H1 (cell line): ENCODE measurements at regions not wholly inside any gene's neighbourhood (a gene's known extent, or its start where the extent isn't known, plus 50 kb on each side); places are given as distances from the start of the nearest gene placed in this dataset.

Experiments used
- CHD2 ChIP-seq: IDR thresholded peaks from 2 replicates; pipeline ENCODE4 v1.6.1; 2012; ENCODE audit warnings: low read length, improper control_type of control experiment
- EP300 ChIP-seq, 2 experiments: IDR thresholded peaks; 1 replicate in 1 of 2; 2 replicates in 1 of 2; pipeline ENCODE4 v1.6.1; 2011 to 2012; ENCODE audit warnings: low read depth in 2 of 2, low read length in 2 of 2, mild to moderate bottlenecking in 2 of 2, borderline replicate concordance in 1 of 2, inconsistent platforms in 1 of 2, moderate library complexity in 1 of 2
- GABPA ChIP-seq: IDR thresholded peaks from 2 replicates; pipeline ENCODE4 v1.6.1; 2011; ENCODE audit warnings: mild to moderate bottlenecking, low read length, moderate library complexity, borderline replicate concordance; ENCODE audit not compliant: insufficient read depth
- GTF2F1 ChIP-seq: IDR thresholded peaks from 2 replicates; pipeline ENCODE4 v1.6.1; 2012; ENCODE audit warnings: low read depth, low read length, improper control_type of control experiment, borderline replicate concordance
- RXRA ChIP-seq: IDR thresholded peaks from 2 replicates; pipeline ENCODE4 v1.6.1; 2011; ENCODE audit warnings: low read depth, mild to moderate bottlenecking, low read length, moderate library complexity; ENCODE audit not compliant: insufficient read depth
- SP2 ChIP-seq: IDR thresholded peaks from 2 replicates; pipeline ENCODE4 v1.6.1; 2012; ENCODE audit warnings: mild to moderate bottlenecking, low read length, inconsistent platforms
- TCF12 ChIP-seq: IDR thresholded peaks from 2 replicates; pipeline ENCODE4 v1.6.1; 2011; ENCODE audit warnings: low read depth, mild to moderate bottlenecking, low read length
- TF ChIP-seq, protein P1 (sequence below): fragments of 300-600 bp; sonication (generic); IDR thresholded peaks from 2 replicates; pipeline ENCODE4 v1.7.1; 2012; ENCODE audit warnings: low read length, moderate library complexity, mild to moderate bottlenecking, inconsistent platforms; ENCODE audit not compliant: insufficient replicate concordance

DNA sequence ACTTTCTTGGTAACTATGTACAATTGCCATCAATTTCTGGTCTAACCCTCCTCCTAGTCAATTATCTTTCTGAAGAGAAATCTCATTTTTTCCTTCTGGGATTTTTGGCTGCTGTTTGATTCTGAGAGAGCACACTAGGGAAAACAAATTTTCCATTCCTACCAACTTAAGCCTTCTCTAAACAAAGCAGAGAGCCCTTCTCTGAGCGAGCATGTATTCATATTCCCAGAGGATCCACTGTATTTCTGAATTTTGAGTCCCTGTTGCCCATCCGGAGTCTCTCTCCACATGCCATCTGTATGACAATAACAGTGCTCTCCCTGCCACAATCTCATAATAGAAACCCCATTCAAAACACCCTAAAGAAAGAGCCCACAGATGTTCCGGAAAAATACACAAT lies 78.5 kb downstream of the MAIP1 start (continued):
- TF ChIP-seq, protein P1, sequence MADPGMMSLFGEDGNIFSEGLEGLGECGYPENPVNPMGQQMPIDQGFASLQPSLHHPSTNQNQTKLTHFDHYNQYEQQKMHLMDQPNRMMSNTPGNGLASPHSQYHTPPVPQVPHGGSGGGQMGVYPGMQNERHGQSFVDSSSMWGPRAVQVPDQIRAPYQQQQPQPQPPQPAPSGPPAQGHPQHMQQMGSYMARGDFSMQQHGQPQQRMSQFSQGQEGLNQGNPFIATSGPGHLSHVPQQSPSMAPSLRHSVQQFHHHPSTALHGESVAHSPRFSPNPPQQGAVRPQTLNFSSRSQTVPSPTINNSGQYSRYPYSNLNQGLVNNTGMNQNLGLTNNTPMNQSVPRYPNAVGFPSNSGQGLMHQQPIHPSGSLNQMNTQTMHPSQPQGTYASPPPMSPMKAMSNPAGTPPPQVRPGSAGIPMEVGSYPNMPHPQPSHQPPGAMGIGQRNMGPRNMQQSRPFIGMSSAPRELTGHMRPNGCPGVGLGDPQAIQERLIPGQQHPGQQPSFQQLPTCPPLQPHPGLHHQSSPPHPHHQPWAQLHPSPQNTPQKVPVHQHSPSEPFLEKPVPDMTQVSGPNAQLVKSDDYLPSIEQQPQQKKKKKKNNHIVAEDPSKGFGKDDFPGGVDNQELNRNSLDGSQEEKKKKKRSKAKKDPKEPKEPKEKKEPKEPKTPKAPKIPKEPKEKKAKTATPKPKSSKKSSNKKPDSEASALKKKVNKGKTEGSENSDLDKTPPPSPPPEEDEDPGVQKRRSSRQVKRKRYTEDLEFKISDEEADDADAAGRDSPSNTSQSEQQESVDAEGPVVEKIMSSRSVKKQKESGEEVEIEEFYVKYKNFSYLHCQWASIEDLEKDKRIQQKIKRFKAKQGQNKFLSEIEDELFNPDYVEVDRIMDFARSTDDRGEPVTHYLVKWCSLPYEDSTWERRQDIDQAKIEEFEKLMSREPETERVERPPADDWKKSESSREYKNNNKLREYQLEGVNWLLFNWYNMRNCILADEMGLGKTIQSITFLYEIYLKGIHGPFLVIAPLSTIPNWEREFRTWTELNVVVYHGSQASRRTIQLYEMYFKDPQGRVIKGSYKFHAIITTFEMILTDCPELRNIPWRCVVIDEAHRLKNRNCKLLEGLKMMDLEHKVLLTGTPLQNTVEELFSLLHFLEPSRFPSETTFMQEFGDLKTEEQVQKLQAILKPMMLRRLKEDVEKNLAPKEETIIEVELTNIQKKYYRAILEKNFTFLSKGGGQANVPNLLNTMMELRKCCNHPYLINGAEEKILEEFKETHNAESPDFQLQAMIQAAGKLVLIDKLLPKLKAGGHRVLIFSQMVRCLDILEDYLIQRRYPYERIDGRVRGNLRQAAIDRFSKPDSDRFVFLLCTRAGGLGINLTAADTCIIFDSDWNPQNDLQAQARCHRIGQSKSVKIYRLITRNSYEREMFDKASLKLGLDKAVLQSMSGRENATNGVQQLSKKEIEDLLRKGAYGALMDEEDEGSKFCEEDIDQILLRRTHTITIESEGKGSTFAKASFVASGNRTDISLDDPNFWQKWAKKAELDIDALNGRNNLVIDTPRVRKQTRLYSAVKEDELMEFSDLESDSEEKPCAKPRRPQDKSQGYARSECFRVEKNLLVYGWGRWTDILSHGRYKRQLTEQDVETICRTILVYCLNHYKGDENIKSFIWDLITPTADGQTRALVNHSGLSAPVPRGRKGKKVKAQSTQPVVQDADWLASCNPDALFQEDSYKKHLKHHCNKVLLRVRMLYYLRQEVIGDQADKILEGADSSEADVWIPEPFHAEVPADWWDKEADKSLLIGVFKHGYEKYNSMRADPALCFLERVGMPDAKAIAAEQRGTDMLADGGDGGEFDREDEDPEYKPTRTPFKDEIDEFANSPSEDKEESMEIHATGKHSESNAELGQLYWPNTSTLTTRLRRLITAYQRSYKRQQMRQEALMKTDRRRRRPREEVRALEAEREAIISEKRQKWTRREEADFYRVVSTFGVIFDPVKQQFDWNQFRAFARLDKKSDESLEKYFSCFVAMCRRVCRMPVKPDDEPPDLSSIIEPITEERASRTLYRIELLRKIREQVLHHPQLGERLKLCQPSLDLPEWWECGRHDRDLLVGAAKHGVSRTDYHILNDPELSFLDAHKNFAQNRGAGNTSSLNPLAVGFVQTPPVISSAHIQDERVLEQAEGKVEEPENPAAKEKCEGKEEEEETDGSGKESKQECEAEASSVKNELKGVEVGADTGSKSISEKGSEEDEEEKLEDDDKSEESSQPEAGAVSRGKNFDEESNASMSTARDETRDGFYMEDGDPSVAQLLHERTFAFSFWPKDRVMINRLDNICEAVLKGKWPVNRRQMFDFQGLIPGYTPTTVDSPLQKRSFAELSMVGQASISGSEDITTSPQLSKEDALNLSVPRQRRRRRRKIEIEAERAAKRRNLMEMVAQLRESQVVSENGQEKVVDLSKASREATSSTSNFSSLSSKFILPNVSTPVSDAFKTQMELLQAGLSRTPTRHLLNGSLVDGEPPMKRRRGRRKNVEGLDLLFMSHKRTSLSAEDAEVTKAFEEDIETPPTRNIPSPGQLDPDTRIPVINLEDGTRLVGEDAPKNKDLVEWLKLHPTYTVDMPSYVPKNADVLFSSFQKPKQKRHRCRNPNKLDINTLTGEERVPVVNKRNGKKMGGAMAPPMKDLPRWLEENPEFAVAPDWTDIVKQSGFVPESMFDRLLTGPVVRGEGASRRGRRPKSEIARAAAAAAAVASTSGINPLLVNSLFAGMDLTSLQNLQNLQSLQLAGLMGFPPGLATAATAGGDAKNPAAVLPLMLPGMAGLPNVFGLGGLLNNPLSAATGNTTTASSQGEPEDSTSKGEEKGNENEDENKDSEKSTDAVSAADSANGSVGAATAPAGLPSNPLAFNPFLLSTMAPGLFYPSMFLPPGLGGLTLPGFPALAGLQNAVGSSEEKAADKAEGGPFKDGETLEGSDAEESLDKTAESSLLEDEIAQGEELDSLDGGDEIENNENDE = no peak
- TF ChIP-seq GTF2F1 (no peak), EP300 (IDR thresholded peaks at IDR 0.05; ENCODE audit: borderline replicate concordance in 1 of 2, low read depth in 2 of 2, low read length in 2 of 2) (no peak), CHD2 (no peak), RXRA (no peak), TCF12 (no peak), GABPA (no peak), SP2 (no peak)
